C4-2B (cell line): ENCODE measurements at regions not wholly inside any gene's neighbourhood (a gene's known extent, or its start where the extent isn't known, plus 50 kb on each side); places are given as distances from the start of the nearest gene placed in this dataset.

Experiments
- ZFX ChIP-seq: fragments of 450-650 bp; IDR thresholded peaks from 2 replicates; pipeline ENCODE4 v1.6.1; 2017
- TF ChIP-seq, protein P1 (sequence below): fragments of 450-650 bp; conservative IDR thresholded peaks from 2 replicates; pipeline ENCODE4 v1.5.1; 2017; ENCODE audit warnings: mild to moderate bottlenecking

DNA sequence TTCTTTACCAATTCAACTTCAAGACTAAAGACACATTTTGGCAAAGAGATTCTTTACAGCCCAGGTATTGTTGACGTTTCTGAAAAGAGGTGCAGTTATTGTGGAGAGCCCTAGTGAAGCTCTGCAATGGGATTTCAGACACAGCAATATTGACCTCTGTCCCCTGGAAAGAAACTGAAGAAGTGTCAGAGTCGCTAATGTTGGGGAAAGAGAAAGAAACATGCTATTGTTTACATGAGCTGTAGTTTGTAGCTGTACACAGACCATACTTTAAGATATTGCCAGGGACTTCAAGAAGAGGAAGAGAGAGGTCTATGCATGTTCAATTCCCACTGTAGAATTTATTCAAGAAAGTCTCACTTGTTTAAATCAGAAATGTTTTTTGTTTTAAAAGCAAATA, 497.3 kb upstream of the BOD1L1 start:
- TF ChIP-seq, protein P1, sequence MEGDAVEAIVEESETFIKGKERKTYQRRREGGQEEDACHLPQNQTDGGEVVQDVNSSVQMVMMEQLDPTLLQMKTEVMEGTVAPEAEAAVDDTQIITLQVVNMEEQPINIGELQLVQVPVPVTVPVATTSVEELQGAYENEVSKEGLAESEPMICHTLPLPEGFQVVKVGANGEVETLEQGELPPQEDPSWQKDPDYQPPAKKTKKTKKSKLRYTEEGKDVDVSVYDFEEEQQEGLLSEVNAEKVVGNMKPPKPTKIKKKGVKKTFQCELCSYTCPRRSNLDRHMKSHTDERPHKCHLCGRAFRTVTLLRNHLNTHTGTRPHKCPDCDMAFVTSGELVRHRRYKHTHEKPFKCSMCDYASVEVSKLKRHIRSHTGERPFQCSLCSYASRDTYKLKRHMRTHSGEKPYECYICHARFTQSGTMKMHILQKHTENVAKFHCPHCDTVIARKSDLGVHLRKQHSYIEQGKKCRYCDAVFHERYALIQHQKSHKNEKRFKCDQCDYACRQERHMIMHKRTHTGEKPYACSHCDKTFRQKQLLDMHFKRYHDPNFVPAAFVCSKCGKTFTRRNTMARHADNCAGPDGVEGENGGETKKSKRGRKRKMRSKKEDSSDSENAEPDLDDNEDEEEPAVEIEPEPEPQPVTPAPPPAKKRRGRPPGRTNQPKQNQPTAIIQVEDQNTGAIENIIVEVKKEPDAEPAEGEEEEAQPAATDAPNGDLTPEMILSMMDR: no peak
- TF ChIP-seq ZFX: no peak
